Inferior parietal cortex (tissue), 1 donor: ENCODE measurements at regions not wholly inside any gene's neighbourhood (a gene's known extent, or its start where the extent isn't known, plus 50 kb on each side); places are given as distances from the start of the nearest gene placed in this dataset.
"Not testable (repeated sequence)": the region's sequence is repeated elsewhere in the genome, so short reads cannot be mapped to it uniquely, and the experiment has no call there.

Source experiments
- DNase-seq: peaks from one replicate; pipeline ENCODE4 v3.0.0-alpha.2; 2016; ENCODE audit errors: extremely low spot score

DNA sequence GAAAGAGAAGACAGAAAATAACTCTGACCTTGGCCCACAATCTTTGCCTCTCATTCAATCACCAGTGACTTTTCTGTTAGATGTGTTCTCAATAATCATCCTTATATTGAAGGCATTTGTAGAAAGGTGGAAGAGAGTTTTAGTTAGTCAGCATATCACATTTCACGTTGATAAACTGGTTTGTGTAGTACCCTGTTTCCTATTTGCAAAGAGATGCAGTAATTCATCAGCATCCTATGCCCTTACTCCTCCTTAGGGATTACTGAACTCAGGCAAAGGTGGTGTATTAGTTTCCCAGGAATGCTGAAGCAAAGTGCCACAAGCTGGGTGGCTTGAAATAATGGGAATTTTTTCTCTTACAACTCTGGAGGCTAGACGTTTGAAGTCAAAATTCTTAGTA is 145.0 kb downstream of the SPP2 start:
- no peak for DNase-seq

DNA sequence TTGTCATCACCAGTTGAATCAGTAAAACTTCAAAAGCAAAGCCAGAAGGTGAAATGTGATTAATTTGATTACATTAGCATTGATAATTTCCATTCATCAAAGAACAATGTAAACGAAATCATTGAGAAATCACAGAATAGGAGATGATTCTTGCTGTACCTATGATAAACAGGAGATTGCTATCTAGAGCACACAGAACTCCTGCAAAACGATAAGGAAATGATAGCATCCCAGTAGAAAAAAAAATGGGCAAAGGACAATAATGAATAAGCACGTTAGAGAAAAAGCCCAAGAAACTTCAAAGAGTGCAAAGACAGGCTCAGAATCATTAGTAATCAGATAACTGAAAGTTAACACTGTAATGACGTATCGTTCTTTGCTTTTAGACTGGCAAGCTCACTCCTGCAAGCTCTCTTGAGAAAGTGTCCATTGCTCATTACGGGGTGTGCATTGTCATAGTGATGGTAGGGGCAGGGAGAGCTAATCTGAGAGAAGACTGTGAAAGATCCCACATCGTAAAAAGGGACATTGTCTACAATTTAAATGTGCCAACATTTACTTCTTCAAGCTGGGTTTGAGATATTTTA is 143.6 kb downstream of the SPP2 start:
- no peak for DNase-seq

DNA sequence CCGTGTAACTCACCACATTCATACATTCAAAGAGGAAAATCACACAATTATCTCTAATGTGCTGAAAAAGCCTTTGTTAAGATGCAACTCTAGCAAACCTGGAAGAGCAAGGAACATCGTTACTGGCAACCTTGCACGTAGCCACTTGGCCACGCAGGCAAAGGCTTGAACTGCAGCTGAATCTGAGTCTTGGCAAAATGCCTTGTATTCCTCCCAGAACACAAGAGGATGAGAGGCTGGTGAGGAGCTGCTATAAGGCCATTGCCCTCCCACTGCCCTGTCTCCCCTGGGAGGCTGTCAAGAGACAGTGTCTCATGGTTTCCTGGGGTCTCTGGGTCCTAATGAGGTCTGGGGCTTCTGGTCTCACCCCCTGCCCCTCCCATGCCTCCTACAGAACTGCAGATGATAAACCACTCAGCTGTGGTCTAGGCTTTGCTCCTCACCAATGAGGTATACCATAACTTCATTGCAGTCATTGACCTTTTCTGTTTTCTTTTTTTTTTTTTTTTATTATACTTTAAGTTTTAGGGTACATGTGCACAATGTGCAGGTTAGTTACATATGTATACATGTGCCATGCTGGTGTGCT is 141.4 kb downstream of the SPP2 start:
- DNase-seq = no peak

DNA sequence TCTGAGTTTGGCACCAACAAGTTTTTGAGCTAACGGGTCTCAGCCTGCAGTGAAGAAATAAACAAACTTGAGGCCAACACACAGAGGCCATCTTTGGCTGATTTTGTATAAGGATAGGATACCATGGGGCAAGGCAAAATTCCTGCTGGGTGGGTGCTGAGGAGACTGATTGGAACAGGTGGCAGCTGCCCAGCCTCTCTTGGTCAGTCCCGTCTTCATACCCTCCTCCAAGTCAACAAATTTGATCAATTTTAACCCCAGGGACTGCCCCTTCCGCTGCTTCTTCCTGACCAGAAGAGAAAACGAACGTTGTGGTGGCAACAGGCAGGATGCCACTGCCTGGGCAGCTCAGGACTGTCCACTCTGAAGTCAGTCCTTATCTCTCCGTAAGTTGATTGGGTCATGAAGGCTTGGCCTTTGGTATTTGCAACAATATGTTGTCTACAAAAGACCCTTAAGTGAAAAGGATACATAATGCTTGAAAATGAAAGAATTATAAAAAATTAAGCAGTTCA is 139.3 kb downstream of the SPP2 start:
- no peak for DNase-seq

DNA sequence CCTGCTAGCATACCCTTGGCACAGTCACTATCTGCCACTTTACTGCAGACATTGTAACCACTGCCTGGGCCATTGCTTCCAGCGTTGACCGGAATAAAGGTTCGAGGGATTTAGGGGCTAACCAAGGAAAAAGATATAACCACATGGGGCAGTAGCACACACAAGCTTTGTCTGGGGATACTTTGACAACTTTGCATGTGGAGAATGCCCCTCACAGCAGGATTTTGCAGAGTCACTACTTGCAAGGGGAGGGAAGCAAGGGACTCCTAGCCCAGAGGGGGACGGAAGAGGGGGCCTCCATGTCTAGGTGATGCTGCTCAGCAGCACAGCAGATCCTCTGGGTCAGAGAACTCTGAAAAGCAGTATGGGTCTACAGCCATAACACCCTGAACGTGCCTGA is 138.7 kb downstream of the SPP2 start:
- DNase-seq = no peak

DNA sequence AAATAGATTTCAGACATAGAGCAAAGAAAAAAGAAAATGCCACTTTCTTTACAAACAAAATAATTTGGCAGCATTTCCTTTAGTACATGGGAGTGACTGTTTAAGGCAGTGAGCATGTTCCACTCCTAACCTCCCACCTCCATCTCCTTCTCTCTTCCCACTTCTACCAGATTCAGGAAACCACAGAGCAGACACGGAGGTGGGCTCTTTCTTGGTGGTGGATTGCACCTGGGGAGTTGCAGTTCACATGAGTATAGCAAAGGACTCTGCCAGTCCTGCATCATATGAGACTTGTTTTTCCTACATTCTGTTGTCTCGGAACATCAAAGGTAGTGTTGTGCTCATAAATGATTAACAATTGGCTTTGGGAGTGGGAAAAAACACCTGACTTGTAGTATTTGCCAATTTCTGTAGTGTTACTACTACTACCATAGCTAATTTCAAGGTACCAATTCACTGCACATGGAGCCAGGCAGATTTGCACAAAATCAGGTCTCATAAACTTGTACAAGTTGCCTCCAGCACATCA is 137.2 kb downstream of the SPP2 start:
- no peak for DNase-seq

DNA sequence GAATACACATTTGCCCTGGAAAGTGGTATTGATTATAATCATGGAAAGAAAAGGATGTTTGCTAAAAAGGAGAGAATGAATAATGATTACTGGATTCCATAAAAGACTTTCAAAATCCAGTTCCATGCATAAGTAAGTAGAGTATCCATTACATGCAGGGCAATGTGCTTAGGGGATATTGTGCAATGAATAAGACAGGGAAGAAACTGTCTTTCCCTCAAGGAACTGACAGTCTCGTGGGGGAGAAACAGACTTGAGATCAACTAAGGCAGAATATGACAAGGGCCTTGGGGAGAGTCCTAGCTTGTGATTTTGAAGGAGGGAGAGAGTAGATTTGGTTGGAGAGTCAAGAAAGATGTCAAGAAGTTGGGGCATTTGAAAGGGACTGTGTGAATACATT is 130.6 kb downstream of the SPP2 start:
- DNase-seq = no peak

DNA sequence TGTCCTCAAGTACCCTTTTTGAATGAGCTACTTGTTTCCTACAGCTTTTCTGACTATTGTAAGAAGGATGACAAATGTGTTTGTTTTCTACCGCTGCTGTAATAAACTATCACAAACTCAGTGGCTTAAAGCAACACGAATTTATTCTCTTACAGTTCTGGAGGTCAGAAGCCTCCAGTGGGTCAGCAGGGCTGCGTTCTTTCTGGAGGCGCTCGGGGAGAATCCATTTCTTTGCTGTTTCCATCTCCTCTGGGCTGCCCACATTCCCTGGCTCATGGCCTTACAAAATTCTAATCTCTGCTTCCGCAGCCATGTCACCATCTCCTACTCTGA is 128.5 kb downstream of the SPP2 start:
- no peak for DNase-seq

DNA sequence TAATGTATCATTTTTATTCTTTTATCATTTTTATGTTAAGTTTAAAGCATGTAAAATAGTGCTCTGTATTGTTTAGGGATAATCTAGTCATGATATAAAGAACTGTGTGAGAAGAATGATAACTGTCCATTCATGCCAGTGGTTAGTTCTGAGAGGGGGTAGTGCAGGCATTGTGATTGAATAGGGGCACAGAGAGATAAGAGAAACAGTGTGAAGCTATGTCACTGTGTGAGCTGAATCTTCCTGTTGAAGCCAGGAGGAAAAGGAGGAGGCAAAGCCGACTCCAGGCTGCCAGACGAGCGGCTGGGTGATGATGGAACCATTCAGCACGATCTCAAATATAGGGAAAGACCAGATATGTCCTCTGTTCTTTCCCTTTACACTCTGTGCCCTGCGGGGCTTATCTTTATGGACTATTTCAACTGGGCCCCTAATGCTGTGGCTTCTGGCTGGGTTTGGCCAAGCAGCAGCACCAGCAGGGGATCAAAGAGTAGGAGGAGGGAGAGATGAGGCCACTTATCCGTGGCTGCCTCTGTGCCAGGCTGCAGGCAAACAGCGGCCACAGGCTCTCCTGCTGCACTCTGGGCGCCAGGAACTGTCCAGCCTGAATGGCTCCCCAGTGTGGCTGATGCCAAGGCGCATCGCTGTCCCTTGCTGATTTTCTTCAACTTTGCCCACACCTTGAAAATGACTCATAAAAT is 128.0 kb downstream of the SPP2 start:
- no peak for DNase-seq

DNA sequence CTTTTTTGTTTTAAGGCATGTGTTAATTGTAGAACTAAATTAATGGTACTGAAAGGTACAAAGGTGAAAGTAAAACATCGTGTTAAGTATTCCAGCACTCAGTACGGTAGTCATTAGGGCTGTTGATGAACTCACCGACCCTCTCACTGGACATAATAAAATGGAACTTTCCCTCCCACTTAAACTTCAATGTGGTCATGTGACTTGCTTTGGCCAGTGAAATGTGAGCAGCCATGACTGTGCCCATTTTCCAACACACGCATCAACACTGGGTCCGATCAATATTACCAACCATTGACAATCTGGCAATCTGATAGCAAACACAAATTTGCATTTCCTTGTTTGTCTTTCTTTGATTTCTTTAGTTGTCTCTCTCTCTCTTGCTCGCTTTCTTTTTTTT is 125.1 kb downstream of the SPP2 start:
- DNase-seq = no peak

DNA sequence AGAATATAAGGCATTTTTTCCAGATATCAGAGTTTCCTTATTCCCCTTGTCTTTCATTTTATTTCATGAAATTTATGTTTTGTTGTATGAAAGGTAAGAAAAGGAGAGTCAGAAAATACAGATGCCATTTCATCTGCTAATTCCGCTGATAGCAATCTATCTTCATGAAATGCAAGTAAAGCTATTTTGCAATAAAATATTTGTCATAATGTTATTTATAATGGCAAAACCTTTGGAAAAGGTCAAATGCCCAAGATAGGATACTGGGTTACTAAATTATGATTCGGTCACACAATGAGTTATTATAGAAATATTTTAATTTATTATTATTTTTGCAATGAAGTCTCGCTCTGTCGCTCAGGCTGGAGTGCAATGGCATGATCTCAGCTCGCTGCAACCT is 124.2 kb downstream of the SPP2 start:
- no peak for DNase-seq

DNA sequence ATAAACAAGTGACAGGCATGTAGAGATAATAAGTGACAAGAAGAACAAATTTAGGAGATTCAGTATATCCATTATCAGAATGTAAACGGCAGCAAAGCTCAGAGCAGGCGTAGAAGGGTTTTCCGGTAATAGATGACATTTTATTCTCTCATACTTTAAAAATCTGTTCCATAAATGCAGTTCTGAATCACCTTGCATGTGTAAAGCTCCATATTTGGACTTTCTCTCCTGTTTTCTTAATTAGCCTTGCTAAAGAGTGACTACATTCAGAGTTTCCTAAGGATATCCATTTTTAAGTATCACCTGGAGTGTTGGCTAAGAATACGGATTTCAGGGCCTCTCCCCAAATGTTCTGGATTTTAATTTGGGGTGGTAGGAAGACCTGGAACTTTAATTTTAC is 122.0 kb downstream of the SPP2 start:
- no peak for DNase-seq

DNA sequence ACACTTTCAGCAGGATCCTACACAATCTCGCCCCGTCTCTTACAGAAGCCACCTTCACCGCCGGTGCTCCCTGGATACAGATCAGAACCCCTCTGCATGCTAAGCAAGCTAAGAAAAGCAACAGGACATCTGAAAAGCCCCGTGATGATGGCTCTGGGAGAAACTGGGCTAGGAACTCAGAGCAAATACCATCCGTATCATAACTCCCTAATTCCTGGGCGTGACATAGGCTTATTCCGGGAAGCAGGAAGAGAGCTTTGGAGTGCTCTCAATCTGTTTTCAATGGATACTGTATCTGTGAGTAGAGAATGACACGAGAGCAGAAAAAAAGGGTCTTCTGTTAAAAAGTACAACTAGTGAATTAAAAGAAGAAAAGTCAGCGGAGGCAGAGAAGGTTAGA is 121.6 kb downstream of the SPP2 start:
- no peak for DNase-seq

DNA sequence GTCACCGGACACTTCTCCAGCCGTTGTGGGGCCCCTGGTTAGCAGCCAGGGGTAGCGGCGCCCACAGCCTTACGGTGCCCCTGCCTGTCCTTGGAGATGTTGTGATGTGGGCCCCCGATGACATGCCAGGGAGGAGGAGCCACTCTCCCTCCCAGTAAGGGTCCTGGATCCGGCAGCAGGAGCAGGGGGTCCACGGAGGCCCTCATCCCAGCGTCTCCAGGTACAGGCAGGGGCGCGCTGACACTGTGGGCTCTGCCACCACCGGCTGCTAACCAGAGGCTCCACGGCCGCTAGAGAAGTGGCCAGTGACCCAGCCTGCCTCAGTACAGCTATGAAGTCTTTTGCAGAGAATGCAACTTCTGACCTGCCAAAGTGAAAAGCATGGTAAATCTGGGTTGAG is 121.2 kb downstream of the SPP2 start:
- no peak for DNase-seq

DNA sequence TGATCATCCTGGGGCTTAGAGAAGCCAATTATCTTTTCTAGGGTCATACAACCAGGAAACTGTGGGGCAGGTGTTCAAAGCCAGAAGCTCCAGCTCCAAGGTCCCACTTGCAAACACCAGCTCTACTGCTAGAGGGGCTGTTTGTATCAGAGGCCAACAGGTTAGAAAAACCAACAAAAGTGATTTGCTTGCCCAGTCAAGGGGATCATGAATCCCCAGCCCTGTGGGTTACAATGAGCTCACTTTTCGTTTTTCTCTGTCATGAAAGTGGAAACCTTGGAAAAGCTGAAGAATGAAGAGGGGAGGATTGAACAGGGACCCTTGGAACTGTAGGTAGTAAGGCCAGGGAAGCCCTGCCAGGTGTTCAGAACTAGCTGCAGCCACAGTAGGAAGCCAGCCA is 119.2 kb downstream of the SPP2 start:
- no peak for DNase-seq

DNA sequence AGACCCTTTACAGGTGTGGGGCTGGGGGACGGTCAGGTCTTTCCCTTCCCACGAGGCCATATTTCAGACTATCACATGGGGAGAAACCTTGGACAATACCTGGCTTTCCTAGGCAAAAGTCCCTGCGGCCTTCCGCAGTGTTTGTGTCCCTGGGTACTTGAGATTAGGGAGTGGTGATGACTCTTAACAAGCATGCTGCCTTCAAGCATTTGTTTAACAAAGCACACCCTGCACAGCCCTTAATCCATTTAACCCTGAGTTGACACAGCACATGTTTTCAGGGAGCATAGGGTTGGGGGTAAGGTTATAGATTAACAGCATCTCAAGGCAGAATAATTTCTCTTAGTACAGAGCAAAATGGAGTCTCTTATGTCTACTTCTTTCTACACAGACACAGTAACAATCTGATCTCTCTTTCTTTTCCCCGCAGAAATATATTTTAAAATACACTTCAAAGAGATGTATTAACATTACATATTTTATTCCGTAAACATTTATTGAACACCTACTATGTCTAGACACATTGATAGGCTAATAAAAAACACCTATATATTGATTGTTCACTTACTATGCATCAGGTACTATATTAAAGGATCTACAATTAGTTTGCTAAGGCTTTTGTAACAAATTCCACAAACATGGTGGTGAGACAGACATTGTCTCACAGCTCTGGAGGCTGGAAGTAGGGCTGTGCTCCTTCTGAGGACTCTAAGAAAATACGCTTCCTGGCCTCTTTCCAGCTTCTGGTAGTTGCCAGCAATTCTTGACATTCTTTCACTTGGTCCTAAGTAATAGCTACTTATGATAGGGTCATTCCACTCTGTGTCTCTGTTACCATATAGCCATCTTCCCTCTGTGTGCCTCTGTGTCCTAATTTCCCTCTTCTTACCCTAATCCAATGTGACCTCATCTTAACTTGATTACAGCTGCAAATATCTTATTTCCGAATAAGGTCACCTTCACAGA is 118.4 kb downstream of the SPP2 start:
- DNase-seq = not testable (repeated sequence)

DNA sequence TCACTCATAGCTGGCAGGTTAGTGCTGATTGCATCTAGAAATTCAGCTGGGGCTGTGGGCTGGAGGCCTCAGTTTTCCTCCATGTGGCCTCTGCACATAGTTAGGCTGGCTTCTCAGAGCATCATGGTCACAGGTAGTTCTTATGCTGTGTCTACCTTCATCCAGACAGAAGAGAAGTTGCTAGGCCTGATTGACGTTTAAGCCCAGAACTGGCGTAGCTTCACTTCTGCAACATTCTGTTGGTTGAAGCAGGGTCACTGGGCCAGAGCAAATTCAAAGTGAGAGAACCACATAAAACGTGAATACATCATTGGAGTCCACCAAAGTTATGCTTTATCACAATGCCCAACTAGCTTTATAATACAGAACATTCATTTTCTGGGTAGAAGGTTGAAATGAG is 116.0 kb downstream of the SPP2 start:
- no peak for DNase-seq

DNA sequence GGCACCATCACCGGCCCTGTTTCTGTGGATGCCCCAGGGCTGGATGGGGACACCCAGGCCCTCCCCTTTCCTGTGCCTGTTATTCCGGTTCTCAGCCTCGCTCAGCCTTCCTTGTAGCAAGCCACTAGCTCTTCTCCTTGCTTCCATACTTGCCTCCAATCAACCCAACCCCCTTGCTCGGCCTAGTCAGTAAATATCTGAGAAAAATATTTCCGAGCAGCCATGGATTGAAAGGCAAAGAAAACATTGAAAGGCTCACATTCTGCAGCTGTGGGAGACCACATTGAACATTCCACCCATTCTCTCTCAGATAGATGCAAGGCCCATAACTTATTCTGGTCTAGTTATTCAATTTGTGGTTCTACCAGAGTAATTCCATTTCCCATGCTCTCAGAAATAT is 114.9 kb downstream of the SPP2 start:
- no peak for DNase-seq

DNA sequence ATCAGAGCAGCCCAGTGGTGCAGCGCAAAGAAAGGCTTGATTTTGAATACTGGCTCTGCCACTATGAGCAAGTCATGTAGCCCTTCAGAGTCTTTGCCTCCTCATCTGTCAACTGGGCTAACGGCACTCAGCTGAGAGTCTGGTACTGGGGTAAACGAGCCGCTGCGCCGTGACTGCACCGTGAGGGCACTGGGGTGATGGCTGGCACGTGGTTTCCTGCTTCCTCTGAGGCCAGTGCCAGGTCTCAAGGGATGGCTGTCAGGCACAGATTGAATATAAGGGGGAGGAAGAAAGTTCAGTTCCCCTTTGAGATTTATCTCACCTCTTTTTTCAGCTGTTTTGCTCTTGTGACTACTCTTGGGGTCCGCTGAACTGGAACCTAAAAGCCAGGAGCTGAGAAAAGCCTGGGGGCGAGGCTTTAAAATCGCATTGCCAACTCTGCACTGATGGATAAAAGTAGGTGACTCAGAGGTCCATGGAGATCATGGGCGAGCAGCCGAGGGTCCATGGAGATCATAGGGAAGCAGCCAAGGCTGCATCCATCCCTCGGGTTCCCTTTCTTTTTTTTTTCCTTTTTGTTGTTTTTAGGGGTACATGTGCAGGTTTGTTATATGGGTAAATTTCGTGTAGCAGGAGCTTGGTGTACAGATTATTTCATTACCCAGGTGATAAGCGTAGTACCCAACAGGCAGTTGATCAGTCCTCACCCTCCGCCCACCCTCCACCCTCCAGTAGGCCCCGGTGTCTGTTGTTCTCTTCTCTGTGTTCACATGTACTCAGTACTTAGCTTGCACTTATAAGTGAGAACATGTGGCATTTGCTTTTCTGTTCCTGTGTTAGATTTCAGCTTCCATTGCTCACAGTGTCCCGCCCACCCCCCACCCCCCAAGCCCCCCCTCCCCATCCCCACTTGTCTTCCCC is 114.3 kb downstream of the SPP2 start:
- DNase-seq = no peak

DNA sequence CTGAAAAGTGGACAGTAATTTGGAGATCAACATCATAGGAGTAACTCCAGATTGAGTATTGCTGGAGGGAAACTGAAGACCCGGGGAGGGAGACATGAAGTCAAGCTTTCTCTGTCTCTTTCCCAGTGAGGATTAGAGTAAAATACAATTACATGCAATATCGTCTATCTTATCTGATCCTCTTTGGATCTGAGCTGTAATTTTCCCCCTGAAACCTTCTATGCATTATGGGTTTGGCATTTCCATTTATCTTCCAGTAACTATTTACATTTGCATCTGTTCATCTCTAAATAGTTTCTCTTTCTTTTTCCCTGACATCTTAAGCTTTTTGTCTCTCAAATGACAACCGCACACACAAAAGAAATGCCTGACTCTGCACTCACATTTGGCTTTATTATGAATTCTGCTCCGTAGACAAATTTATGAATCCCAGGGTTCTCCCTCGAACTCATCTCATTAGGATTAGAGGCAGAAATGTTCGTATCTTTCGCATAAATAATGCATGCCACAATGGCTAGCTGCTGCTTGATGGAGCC is 113.1 kb downstream of the SPP2 start:
- DNase-seq = no peak

DNA sequence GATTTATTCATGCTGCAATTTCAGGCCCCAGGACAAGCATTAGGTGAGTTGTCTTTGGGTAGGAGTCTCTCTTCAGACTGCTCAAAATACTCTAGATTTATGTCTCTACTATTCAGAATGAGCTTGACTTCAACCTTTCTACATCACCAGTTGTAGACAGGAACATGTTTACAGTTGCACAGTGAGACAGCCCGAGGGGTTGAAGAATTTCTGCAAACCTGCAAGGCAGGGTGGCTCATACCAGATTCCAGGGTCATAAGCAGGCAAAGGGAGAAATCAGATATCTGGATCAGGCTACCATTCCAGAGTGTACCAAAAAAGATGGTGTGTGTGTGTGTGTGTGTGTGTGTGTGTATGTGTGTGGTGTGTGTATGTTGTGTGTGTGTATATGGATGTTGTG is 112.4 kb downstream of the SPP2 start:
- no peak for DNase-seq
